ENCODE measurements at regions not wholly inside any gene's neighbourhood (a gene's known extent, or its start where the extent isn't known, plus 50 kb on each side); places are given as distances from the start of the nearest gene placed in this dataset.

GRCh38 chr11:29032384-29033149, 924.4 kb downstream of the METTL15 start:
- Histone ChIP-seq H3K27ac (ENCODE audit: low read depth, low read length) (no peak overlapping the region), H3K4me3 (ENCODE audit: low read depth, low read length) (no peak overlapping the region), H3K23ac (ENCODE audit: low read length) (no peak overlapping the region), H2AK5ac (ENCODE audit: low read length) (no peak overlapping the region), H4K91ac (ENCODE audit: low read depth, low read length) (no peak overlapping the region), H2BK5ac (ENCODE audit: low read depth, low read length, poor library complexity) (no peak overlapping the region), H3K14ac (ENCODE audit: low read length) (no peak overlapping the region), H3K27me3 (ENCODE audit: insufficient read depth, low read length) (no peaks in the 10 kb centered on the region), H3K79me2 (ENCODE audit: control insufficient read depth, insufficient read depth, low read length, poor library complexity) (no peaks in the 10 kb centered on the region), H3K4ac (ENCODE audit: low read depth, low read length) (no peak overlapping the region), H2BK120ac (ENCODE audit: insufficient read depth, low read length, poor library complexity) (no peak overlapping the region), H3K9ac (ENCODE audit: low read length) (no peak overlapping the region), H4K12ac (ENCODE audit: low read depth, low read length) (no peak overlapping the region), H2AFZ (ENCODE audit: insufficient read depth, low read length, poor library complexity) (no peak overlapping the region), H3K4me2 (ENCODE audit: low read length) (no peak overlapping the region), H3K18ac (ENCODE audit: low read length) (no peak overlapping the region), H2BK12ac (ENCODE audit: low read length) (no peak overlapping the region), H3K79me1 (ENCODE audit: low read length) (no peaks in the 10 kb centered on the region), H3K36me3 (ENCODE audit: control insufficient read depth in 1 of 2, insufficient read depth in 2 of 2, low read length in 2 of 2) (no peaks in the 10 kb centered on the region), H3K4me1 (ENCODE audit: control insufficient read depth in 1 of 2, insufficient read depth in 2 of 2, low read length in 2 of 2) (no peaks in the 10 kb centered on the region), H4K8ac (ENCODE audit: low read depth, low read length) (no peak overlapping the region), H3K9me3 (ENCODE audit: insufficient read depth, low read depth, low read length) (no peaks in the 10 kb centered on the region)
- no peak for DNase-seq
- no CpG with 5 or more reads among the region's 2 CpGs for WGBS (ENCODE audit: extremely low coverage, insufficient coverage, insufficient read length)

GRCh38 chr11:29029452-29029851, 921.3 kb downstream of the METTL15 start:
- H3K18ac ChIP-seq (ENCODE audit: low read length), result no peak overlapping the region
- H4K8ac ChIP-seq (ENCODE audit: low read depth, low read length), result no peak overlapping the region
- no peak overlapping the region for H3K23ac ChIP-seq (ENCODE audit: low read length)
- no peaks in the 10 kb centered on the region for H3K9me3 ChIP-seq (ENCODE audit: insufficient read depth, low read depth, low read length)
- H3K14ac ChIP-seq (ENCODE audit: low read length), result no peak overlapping the region
- H3K4me3 ChIP-seq (ENCODE audit: low read depth, low read length), result no peak overlapping the region
- WGBS (ENCODE audit: extremely low coverage, insufficient coverage, insufficient read length), result no CpG with 5 or more reads among the region's 2 CpGs
- no peaks in the 10 kb centered on the region for H3K4me1 ChIP-seq (ENCODE audit: control insufficient read depth in 1 of 2, insufficient read depth in 2 of 2, low read length in 2 of 2)
- no peak overlapping the region for H2AFZ ChIP-seq (ENCODE audit: insufficient read depth, low read length, poor library complexity)
- H2AK5ac ChIP-seq (ENCODE audit: low read length), result no peak overlapping the region
- H4K12ac ChIP-seq (ENCODE audit: low read depth, low read length), result no peak overlapping the region
- no peak overlapping the region for H2BK5ac ChIP-seq (ENCODE audit: low read depth, low read length, poor library complexity)
- no peak overlapping the region for H3K4ac ChIP-seq (ENCODE audit: low read depth, low read length)
- no peak for DNase-seq
- H4K91ac ChIP-seq (ENCODE audit: low read depth, low read length), result no peak overlapping the region
- no peak overlapping the region for H3K27ac ChIP-seq (ENCODE audit: low read depth, low read length)
- H3K27me3 ChIP-seq (ENCODE audit: insufficient read depth, low read length), result no peaks in the 10 kb centered on the region
- H2BK120ac ChIP-seq (ENCODE audit: insufficient read depth, low read length, poor library complexity), result no peak overlapping the region
- H3K36me3 ChIP-seq (ENCODE audit: control insufficient read depth in 1 of 2, insufficient read depth in 2 of 2, low read length in 2 of 2), result no peaks in the 10 kb centered on the region
- H3K9ac ChIP-seq (ENCODE audit: low read length), result no peak overlapping the region
- no peak overlapping the region for H2BK12ac ChIP-seq (ENCODE audit: low read length)
- no peaks in the 10 kb centered on the region for H3K79me2 ChIP-seq (ENCODE audit: control insufficient read depth, insufficient read depth, low read length, poor library complexity)
- H3K4me2 ChIP-seq (ENCODE audit: low read length), result no peak overlapping the region
- H3K79me1 ChIP-seq (ENCODE audit: low read length), result no peaks in the 10 kb centered on the region

GRCh38 chr11:29027436-29027835, 919.2 kb downstream of the METTL15 start:
- no peak overlapping the region for H3K18ac ChIP-seq (ENCODE audit: low read length)
- no peak for DNase-seq
- H4K12ac ChIP-seq (ENCODE audit: low read depth, low read length), result no peak overlapping the region
- no peak overlapping the region for H4K91ac ChIP-seq (ENCODE audit: low read depth, low read length)
- no peaks in the 10 kb centered on the region for H3K79me2 ChIP-seq (ENCODE audit: control insufficient read depth, insufficient read depth, low read length, poor library complexity)
- H3K79me1 ChIP-seq (ENCODE audit: low read length), result no peaks in the 10 kb centered on the region
- H2BK5ac ChIP-seq (ENCODE audit: low read depth, low read length, poor library complexity), result no peak overlapping the region
- no peak overlapping the region for H2BK120ac ChIP-seq (ENCODE audit: insufficient read depth, low read length, poor library complexity)
- no peaks in the 10 kb centered on the region for H3K4me1 ChIP-seq (ENCODE audit: control insufficient read depth in 1 of 2, insufficient read depth in 2 of 2, low read length in 2 of 2)
- no peak overlapping the region for H4K8ac ChIP-seq (ENCODE audit: low read depth, low read length)
- no peak overlapping the region for H3K4ac ChIP-seq (ENCODE audit: low read depth, low read length)
- H2AK5ac ChIP-seq (ENCODE audit: low read length), result no peak overlapping the region
- H2AFZ ChIP-seq (ENCODE audit: insufficient read depth, low read length, poor library complexity), result no peak overlapping the region
- no peaks in the 10 kb centered on the region for H3K27me3 ChIP-seq (ENCODE audit: insufficient read depth, low read length)
- no peak overlapping the region for H3K23ac ChIP-seq (ENCODE audit: low read length)
- no peak overlapping the region for H3K4me2 ChIP-seq (ENCODE audit: low read length)
- WGBS (ENCODE audit: extremely low coverage, insufficient coverage, insufficient read length), result no CpG with 5 or more reads among the region's 1 CpG
- no peaks in the 10 kb centered on the region for H3K36me3 ChIP-seq (ENCODE audit: control insufficient read depth in 1 of 2, insufficient read depth in 2 of 2, low read length in 2 of 2)
- no peak overlapping the region for H3K27ac ChIP-seq (ENCODE audit: low read depth, low read length)
- H2BK12ac ChIP-seq (ENCODE audit: low read length), result no peak overlapping the region
- H3K9me3 ChIP-seq (ENCODE audit: insufficient read depth, low read depth, low read length), result no peaks in the 10 kb centered on the region
- H3K9ac ChIP-seq (ENCODE audit: low read length), result no peak overlapping the region
- no peak overlapping the region for H3K14ac ChIP-seq (ENCODE audit: low read length)
- no peak overlapping the region for H3K4me3 ChIP-seq (ENCODE audit: low read depth, low read length)

DNA sequence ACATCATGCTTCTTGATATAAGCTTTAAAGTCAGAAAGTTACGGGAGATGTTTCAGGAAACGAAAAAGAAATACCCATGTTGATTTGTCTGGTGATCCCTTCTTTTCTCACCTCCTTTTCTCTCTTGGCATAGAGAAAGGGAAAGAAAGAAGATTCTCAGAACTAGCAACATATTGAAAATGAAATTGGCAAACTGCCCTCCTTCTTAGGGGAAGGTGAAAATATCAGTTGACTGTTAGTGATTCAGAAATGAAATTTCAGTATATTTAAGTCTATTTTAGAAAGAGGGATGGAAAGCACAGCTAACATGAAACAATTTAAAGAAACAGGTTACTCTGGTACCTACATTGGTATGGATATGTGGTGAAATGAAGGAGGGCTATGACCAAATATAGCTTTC, 918.1 kb downstream of the METTL15 start:
- H4K91ac ChIP-seq (ENCODE audit: low read depth, low read length), result no peak overlapping the region
- no peak overlapping the region for H2BK120ac ChIP-seq (ENCODE audit: insufficient read depth, low read length, poor library complexity)
- H3K79me2 ChIP-seq (ENCODE audit: control insufficient read depth, insufficient read depth, low read length, poor library complexity), result no peaks in the 10 kb centered on the region
- WGBS (ENCODE audit: extremely low coverage, insufficient coverage, insufficient read length), result no CpG with 5 or more reads among the region's 2 CpGs
- H2BK5ac ChIP-seq (ENCODE audit: low read depth, low read length, poor library complexity), result no peak overlapping the region
- H2AFZ ChIP-seq (ENCODE audit: insufficient read depth, low read length, poor library complexity), result no peak overlapping the region
- H3K23ac ChIP-seq (ENCODE audit: low read length), result no peak overlapping the region
- no peak overlapping the region for H4K12ac ChIP-seq (ENCODE audit: low read depth, low read length)
- no peaks in the 10 kb centered on the region for H3K27me3 ChIP-seq (ENCODE audit: insufficient read depth, low read length)
- no peak overlapping the region for H2BK12ac ChIP-seq (ENCODE audit: low read length)
- no peak overlapping the region for H3K4ac ChIP-seq (ENCODE audit: low read depth, low read length)
- H3K27ac ChIP-seq (ENCODE audit: low read depth, low read length), result no peak overlapping the region
- no peaks in the 10 kb centered on the region for H3K4me1 ChIP-seq (ENCODE audit: control insufficient read depth in 1 of 2, insufficient read depth in 2 of 2, low read length in 2 of 2)
- no peak overlapping the region for H2AK5ac ChIP-seq (ENCODE audit: low read length)
- H3K9me3 ChIP-seq (ENCODE audit: insufficient read depth, low read depth, low read length), result no peaks in the 10 kb centered on the region
- H3K4me2 ChIP-seq (ENCODE audit: low read length), result no peak overlapping the region
- H3K9ac ChIP-seq (ENCODE audit: low read length), result no peak overlapping the region
- H4K8ac ChIP-seq (ENCODE audit: low read depth, low read length), result no peak overlapping the region
- no peak overlapping the region for H3K14ac ChIP-seq (ENCODE audit: low read length)
- H3K79me1 ChIP-seq (ENCODE audit: low read length), result no peaks in the 10 kb centered on the region
- DNase-seq, result no peak
- no peak overlapping the region for H3K4me3 ChIP-seq (ENCODE audit: low read depth, low read length)
- no peak overlapping the region for H3K18ac ChIP-seq (ENCODE audit: low read length)
- no peaks in the 10 kb centered on the region for H3K36me3 ChIP-seq (ENCODE audit: control insufficient read depth in 1 of 2, insufficient read depth in 2 of 2, low read length in 2 of 2)

Measured in trophoblast cell (in vitro differentiated cells and primary cell).